ENCODE measurements at regions not wholly inside any gene's neighbourhood (a gene's known extent, or its start where the extent isn't known, plus 50 kb on each side); places are given as distances from the start of the nearest gene placed in this dataset.
"Not testable (repeated sequence)": the region's sequence is repeated elsewhere in the genome, so short reads cannot be mapped to it uniquely, and the experiment has no call there.

- TF ChIP-seq ZNF274 (IDR thresholded peaks at IDR 0.05; ENCODE audit: low read depth, low read length); YY1 (IDR thresholded peaks at IDR 0.05; ENCODE audit: insufficient read depth, insufficient read length); SUZ12 (IDR thresholded peaks at IDR 0.05; ENCODE audit: extremely low read depth, insufficient read depth, insufficient read length): not testable (repeated sequence)
Observed at GRCh38 chr5:118502232-118502631, 486.1 kb downstream of the DTWD2 start.

Measured in NT2/D1 (cell line).